GM18505 (cell line): ENCODE measurements at regions not wholly inside any gene's neighbourhood (a gene's known extent, or its start where the extent isn't known, plus 50 kb on each side); places are given as distances from the start of the nearest gene placed in this dataset.

ENCODE experiments used
- ATAC-seq: cut with Tn5 transposase; IDR thresholded peaks from one replicate; pipeline ENCODE4 v1.9.1; 2021; ENCODE audit not compliant: unreplicated experiment
- POLR2A ChIP-seq: IDR thresholded peaks from 4 replicates; pipeline ENCODE4 v1.6.1; 2011; ENCODE audit warnings: borderline replicate concordance; ENCODE audit not compliant: insufficient read depth, insufficient read length; ENCODE audit errors: extremely low read depth

DNA sequence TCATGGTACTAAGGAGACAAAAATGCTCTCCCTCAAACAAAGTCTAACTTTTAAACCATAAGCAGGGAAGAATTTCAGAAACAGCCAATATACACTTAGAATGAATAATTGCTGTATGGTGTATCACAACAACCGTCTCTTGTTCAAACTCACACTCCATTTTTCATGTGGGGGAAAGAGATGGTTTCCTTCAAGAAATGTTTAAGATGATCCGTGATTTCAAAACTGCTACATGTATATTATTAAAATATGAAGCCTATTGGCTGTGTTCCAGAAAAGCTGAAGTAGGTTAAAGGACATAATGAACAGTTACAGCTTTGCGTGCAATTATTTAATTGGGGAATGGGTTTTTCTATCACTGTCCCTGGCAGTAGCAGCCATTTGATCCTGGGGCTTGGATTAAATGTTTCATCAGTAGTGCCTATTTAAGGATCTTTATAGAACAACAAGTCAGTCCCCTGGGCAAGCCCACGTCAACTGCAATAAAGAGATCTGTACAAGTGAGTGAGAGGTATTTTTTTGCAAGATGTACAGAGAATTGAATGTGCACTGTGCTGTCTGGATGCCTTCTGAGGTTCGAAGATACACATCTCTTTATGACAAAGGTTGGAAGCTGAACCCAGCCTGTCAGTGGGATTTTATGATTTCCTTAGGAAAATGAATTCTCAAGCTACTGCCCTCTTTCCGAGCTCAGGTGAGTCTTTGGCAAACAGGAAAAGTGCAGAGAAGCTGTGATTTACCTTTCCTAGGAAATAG lies 337.2 kb upstream of the RARB start:
- no peak for ATAC-seq
- TF ChIP-seq POLR2A: no peak

- TF ChIP-seq POLR2A: no peak
- ATAC-seq: no peak
Measured at GRCh38 chr3:25091934-25092333, 336.1 kb upstream of the RARB start.

DNA sequence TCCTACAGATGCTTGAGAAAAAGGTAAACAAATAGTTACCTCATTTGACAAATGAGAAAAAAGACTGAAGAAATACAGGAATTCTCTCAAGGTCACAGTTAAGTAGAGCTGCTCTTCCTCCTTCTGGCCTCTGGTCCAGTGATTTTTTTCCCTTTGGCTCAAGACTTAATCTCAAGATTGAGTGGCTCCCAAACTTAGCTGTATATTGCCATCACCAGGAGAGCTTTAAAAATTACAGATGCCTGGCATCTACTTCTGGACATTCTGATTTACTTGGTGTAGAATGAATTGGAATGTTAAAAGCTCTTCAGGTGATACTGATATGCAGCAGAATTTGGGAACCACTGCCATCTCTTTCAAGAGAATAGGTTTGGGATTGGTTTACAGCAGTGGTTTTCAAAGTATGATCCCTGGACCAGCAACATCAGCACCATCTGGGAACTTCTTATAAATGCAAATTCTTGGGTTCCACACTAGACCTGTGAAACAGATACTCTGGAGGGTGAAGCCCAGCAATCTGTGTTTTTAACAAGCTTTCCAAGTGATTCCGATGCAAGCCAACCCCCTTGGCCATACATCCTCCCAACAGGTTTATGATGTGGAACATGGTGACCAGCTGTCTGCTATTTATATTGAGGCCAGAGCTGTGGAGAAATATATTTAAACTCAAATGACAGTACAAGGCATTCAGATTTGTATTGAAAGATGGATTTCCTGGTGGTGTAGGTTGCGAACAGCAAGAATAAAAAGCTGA lies 333.0 kb upstream of the RARB start:
- TF ChIP-seq POLR2A: no peak
- ATAC-seq: no peak

DNA sequence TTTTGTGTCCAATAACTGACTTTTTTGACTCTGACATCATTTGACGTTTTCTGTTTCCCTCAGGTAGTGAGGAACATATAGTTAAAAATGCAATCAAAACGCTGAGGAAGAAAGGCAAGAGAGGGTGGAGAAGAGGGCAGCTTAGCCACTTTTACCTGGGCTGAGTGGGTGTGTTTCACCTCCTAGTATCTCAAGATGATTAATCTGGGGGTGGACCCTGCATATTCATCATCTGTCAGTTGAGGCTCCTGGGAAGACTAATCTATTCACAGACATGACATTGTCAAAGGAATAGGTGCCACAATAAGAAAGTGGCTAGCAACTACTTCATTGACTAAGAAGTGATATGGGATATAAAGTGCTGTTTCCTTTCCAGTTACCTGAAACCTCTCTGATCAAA lies 331.5 kb upstream of the RARB start:
- no peak for TF ChIP-seq POLR2A
- ATAC-seq: no peak

- no peak for TF ChIP-seq POLR2A
- ATAC-seq: no peak
Measured at GRCh38 chr3:25097023-25097422, 331.0 kb upstream of the RARB start.

DNA sequence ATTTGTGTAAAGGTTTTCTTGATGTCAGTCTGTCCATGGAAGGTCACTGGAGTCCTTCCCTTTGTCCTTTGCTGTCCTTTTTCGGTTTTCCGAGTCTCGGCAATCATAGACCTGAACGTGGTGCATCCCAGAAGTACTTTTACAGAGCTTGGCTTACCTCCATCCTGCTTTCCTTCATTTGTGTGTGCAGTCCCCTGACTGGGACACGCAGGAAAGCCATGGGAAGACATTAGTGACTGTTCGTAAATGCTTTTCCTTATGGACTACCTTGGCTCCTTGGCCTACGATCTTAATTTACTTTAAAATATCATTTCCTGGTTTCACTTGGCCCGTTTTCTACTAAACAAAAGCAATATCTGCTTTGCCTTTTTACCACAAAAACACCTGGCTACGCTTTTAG lies 328.4 kb upstream of the RARB start:
- TF ChIP-seq POLR2A: no peak
- ATAC-seq: no peak

- TF ChIP-seq POLR2A: no peak
- no peak for ATAC-seq
Measured at GRCh38 chr3:25103391-25103790, 324.7 kb upstream of the RARB start.

- ATAC-seq: no peak
- TF ChIP-seq POLR2A: no peak
Measured at GRCh38 chr3:25107918-25108617, 320.0 kb upstream of the RARB start.

- TF ChIP-seq POLR2A: no peak
- ATAC-seq: no peak
Measured at GRCh38 chr3:25110642-25111041, 317.4 kb upstream of the RARB start.

DNA sequence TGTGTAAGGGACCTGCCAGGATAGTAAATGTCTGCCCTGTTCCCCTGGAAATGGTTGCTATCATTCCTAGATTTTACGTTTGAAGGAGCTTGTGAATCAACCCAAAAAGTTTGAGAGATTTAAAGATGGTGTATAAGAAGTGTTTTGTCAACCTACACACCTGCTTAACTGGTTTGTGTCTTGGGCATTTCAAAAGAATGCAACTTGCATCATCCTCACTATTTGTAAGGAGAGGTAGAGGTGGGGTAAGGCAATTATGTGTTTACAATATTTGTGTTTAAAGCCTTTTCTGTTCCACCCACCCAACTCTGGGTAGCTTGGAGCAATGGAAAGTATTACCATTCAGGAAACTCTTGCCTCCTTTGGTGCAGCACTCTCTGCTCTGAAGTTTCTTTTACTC lies 314.2 kb upstream of the RARB start:
- no peak for ATAC-seq
- TF ChIP-seq POLR2A: no peak

DNA sequence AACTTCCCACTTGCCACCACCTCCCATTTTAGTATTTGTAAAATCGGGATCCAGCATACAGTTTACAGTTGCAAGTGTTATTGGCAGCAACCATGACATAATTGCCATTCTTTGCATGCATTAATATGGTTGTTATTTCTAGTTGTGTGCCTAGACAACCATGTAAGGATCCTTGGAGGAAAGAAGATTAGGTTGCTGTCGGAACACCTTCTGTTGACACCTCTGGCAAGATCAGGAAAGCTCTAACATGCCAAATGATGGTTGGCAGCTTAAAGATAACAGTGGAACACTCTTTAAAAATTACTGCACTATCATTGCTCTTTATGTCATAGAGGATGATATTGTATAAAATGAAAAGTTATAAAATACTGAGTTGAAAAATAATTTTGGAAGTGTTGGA lies 313.5 kb upstream of the RARB start:
- TF ChIP-seq POLR2A: no peak
- ATAC-seq: no peak

- TF ChIP-seq POLR2A: no peak
- no peak for ATAC-seq
Measured at GRCh38 chr3:25117005-25117593, 311.0 kb upstream of the RARB start.

GRCh38 chr3:25119682-25120081 lies 308.4 kb upstream of the RARB start:
- ATAC-seq: no peak
- no peak for TF ChIP-seq POLR2A
